COLO668 (cell line): ENCODE measurements at regions not wholly inside any gene's neighbourhood (a gene's known extent, or its start where the extent isn't known, plus 50 kb on each side); places are given as distances from the start of the nearest gene placed in this dataset.
"Not testable (repeated sequence)": the region's sequence is repeated elsewhere in the genome, so short reads cannot be mapped to it uniquely, and the experiment has no call there.

ENCODE experiments used
- DNase-seq: peaks from one replicate; lab custom pipeline; 2025; ENCODE audit not compliant: unreplicated experiment; lab: John Stamatoyannopoulos, UW

- no peak for DNase-seq
Measured at GRCh38 chr22:27323661-27324060, 477.9 kb downstream of the MN1 start.

- not testable (repeated sequence) for DNase-seq
Measured at GRCh38 chr22:27324908-27325307, 476.6 kb downstream of the MN1 start.

GRCh38 chr22:27327497-27327896 lies 474.1 kb downstream of the MN1 start:
- no peak for DNase-seq

GRCh38 chr22:27327981-27328721 lies 473.4 kb downstream of the MN1 start:
- no peak for DNase-seq

- DNase-seq: no peak
Measured at GRCh38 chr22:27329131-27329850, 472.3 kb downstream of the MN1 start.

GRCh38 chr22:27329966-27330645 lies 471.4 kb downstream of the MN1 start:
- DNase-seq: no peak

GRCh38 chr22:27331526-27332281 lies 469.9 kb downstream of the MN1 start:
- peak; percentile 10 for DNase-seq

- DNase-seq: no peak
Measured at GRCh38 chr22:27335102-27335660, 466.4 kb downstream of the MN1 start.

- no peak for DNase-seq
Measured at GRCh38 chr22:27336151-27337090, 465.1 kb downstream of the MN1 start.

- no peak for DNase-seq
Measured at GRCh38 chr22:27337676-27338075, 463.9 kb downstream of the MN1 start.

- no peak for DNase-seq
Measured at GRCh38 chr22:27340047-27340446, 461.5 kb downstream of the MN1 start.

- DNase-seq: no peak
Measured at GRCh38 chr22:27344546-27344945, 457.0 kb downstream of the MN1 start.

- DNase-seq: no peak
Measured at GRCh38 chr22:27345691-27346090, 455.9 kb downstream of the MN1 start.

GRCh38 chr22:27347951-27348350 lies 453.6 kb downstream of the MN1 start:
- no peak for DNase-seq

- no peak for DNase-seq
Measured at GRCh38 chr22:27348634-27349033, 452.9 kb downstream of the MN1 start.

- no peak for DNase-seq
Measured at GRCh38 chr22:27349456-27349855, 452.1 kb downstream of the MN1 start.

- no peak for DNase-seq
Measured at GRCh38 chr22:27350306-27350705, 451.2 kb downstream of the MN1 start.

GRCh38 chr22:27352426-27352825 lies 449.1 kb downstream of the MN1 start:
- DNase-seq: no peak

- no peak for DNase-seq
Measured at GRCh38 chr22:27358096-27358870, 443.3 kb downstream of the MN1 start.
